GM23248 (cell line): ENCODE measurements at regions not wholly inside any gene's neighbourhood (a gene's known extent, or its start where the extent isn't known, plus 50 kb on each side); places are given as distances from the start of the nearest gene placed in this dataset.

Source experiments
- EZH2 ChIP-seq: fragments of 200-600 bp; sonication (generic); IDR thresholded peaks from 2 replicates; pipeline ENCODE4 v1.6.1; 2018; ENCODE audit warnings: antibody characterized with exemption, mild to moderate bottlenecking; ENCODE audit not compliant: insufficient read depth, poor library complexity, severe bottlenecking
- EZH2phosphoT487 ChIP-seq: fragments of 200-600 bp; sonication (generic); IDR thresholded peaks from 2 replicates; pipeline ENCODE4 v1.6.1; 2018; ENCODE audit warnings: antibody characterized with exemption, moderate library complexity, mild to moderate bottlenecking, low read depth; ENCODE audit not compliant: insufficient read depth

DNA sequence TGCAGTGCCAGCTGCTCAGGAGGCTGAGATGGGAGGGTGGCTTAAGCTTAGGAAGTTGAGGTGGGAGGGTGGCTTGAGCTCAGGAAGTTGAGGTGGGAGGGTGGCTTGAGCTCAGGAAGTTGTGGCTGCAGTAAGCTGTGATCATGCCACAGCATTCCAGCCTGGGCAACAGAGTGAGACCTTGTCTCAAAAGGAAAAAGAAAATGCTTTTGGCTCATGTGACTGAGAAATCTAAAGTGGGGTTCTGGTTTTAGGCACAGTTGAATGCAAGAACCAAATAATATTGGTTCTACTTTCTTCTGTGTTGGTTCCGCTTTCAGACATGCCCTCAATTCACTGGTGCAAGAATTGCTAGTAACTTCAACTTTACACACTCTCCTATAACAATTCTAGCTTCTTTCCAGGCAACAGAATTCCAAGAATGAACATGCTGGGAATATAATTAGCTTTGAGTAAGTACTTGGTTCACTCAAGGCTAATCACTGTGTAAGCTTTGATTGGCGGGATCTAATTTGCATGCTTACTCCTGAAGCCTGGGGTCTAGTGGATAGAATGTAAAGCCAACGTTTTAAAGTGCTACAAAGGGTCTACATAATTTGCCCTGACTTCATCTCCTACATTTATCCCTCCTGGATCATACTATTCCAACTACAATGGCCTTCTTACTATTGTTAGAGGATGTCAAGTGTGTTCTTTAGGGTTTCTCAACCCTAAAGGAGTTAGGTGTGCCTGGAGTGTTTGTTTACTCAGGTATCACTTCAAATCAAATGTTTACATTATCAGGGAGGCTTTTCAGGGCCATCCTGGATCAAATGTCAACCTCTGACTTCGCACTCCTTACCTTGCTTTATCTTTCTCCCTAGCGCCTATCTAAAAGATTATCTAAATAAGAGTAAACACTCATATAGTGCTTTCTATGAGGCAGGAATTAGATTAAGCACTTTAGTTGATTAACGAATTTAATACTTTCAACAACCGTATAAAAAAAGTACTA, 115.1 kb downstream of the SLC16A1 start:
- TF ChIP-seq EZH2, result no peak
- no peak for TF ChIP-seq EZH2phosphoT487
